Myocyte (in vitro differentiated cells): ENCODE measurements at regions not wholly inside any gene's neighbourhood (a gene's known extent, or its start where the extent isn't known, plus 50 kb on each side); places are given as distances from the start of the nearest gene placed in this dataset.

Experiments used
- DNase-seq: peaks from one replicate; pipeline ENCODE4 v3.0.0-alpha.2; 2012; ENCODE audit warnings: low read depth

DNA sequence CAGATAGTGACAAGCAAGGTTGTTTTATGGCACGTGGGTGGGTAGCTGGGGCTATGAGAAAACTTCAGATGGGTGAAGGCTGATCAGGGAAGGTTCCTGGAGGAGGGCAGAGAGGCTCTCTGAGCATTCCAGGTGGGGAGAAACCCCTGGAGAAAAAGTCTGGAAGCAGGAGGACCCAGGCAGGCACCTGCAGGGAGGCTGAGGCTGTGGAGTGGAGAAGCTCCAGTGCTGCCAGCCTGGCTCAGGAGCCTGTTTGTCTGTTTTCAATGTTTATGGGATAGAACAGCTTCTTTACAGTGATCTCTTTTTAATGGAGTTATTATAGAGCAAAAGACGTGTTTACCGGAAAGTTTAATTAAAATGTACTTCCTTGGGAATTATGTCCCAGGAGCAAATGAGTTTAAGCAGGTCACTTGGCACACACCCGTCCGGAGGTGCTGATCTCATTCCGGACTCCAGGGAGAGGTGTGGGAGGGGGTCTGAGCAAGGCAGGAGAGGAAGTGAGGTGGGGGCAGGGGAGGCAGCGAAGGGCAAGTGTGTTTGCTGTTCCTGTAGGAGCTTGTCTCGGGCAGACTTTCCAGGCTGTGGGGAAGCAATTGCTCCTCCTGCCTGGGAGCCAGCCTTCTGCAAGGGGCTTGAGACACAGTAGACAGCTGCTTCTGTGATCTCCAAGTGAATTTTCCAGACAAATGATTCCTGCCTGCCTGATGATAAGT is 239.5 kb downstream of the MYCN start:
- no peak for DNase-seq

DNA sequence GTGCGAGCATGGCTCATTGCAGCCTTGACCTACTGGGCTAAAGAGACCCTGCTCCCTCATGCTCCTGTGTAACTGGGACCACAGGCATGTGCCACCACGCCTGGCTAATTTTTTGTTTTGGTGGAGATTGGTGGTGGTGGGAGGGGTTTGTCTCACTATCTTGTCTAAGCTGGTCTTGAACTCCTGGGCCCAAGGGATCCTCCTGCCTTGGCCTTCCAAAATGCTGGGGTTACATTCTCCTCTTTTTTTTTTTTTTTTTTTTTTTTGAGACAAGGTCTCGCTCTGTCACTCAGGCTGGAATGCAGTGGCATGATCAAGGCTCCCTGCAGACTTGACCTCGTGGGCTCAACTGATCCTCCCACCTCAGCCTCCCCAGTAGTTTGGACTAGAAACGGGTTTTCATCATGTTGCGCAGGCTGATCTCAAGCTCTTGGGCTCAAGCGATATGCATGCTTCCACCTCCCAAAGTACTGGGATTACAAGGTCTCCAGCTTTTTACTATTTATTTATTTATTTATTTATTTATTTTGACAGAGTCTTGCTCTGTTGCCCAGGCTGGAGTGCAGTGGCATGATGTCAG is 238.3 kb downstream of the MYCN start:
- DNase-seq, result no peak

DNA sequence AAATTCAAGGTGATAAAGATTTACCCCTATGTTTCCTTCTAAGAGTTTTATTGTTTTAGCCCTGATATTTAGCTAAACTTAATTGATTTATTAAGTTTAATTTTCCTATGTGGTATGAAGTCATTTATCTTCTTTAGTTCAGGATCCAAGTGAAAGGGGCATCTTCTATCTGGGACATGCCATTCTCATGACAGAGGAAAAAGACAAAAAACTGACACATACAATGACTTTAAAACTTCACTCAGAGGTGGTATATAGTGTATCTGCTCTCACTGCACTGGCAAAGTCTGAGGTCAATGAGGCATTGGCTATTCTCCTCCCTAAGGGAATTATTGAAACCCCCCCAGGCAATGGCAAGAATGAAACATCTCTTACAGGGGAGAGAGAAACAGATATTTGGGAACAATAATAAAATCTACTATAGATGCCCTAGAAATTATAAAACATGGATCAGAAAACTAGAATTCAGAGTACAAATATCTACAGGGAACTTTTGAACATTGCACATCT is 237.4 kb downstream of the MYCN start:
- no peak for DNase-seq

DNA sequence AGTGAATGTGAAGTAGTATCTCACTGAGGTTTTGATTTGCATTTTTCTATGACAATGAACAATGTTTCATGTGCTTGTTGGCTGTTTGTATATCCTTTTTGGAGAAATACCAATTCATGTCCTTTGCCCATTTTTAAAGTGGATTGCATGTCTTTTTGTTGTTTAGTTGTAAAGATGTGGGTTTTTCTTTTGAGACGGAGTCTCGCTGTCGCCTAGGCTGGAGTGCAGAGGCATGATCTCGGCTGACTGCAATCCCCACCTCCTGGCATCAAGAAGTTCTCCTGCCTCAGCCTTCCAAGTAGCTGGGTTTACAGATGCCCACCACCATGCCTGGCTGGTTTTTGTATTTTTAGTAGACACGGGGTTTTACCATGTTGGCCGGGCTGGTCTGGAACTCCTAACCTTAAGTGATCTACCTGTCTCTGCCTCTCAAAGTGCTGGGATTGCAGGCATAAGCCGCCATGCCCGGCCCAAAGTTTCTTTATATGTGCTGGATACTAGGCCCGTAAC is 236.7 kb downstream of the MYCN start:
- DNase-seq, result no peak

DNA sequence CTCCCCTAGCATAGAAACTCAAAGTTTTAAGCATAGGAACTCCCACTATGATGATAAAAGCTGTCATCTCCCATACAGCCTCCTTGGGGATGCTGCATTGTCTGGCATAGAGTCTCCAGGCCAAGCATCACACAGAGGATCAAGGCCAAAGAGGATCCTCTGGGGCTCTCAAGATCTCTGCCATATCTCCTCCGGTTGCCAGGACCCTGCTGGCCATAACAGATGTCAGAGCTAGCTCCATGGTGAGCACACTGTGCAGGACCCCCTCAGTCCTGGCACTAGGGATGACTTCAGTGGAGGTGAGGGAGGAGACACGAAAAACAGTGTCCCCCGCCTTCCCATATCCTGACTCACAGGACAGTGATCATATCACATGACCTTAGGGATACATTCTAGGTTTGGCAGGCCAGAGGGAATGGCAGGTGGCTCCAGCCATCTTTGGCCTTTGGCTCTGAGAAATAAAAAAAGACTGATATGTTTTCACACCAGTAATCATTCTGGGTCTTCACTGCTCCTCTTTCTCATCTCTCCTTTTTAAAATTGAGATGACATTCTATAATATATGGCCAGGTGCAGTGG is 235.0 kb downstream of the MYCN start:
- DNase-seq, result no peak

DNA sequence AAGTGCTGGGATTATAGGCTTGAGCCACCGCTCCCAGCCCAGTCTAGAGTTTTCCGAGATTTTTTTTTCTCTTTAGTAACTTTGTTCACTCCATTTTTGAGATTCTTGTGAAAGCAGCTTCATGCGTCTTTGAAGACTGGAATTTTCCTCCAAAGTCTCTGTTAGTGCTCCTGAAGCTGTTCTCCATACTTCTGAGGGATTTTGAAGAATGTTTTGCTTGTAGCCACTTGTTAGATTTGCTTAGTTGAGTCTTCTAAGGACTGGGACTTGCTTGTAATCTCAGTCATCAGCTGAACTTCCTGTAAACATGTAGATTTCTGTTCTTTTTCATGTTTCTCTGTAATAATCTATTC is 234.3 kb downstream of the MYCN start:
- no peak for DNase-seq

DNA sequence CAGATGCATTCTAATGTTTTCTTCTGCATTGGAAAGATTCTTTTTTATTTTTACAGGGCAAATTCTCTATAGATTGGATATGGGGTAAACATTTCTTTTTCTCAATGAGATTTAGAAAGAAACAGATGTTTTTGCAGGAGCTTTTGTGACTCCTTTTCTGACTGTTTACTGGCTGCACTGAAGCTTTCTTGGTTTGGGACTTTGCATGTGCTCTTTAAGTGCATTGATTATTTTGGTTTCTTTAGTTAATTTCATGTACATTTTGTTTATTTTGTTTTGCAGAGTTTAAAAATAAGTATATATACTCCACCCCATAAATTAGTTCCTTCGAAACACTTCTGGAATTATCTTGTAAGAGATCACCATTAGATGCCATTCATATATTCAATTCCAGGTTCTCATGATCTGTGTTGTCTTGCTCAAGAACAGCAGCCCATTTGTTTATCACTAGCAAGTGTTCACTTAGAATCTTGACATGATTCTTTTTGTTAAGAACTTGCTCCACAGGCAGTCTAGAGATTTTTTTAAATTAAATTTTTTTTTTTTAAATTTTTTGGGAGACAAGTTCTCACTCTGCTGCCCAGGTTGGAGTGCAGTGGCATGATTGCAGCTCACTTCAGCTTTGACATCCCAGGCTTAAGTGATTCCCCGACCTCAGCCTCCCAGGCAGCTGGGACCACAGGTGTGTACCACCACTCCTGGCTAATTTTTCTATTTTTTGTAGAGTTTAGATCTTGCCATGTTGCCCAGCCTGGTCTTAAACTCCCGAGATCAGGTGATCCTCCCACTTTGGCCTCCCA is 233.7 kb downstream of the MYCN start:
- DNase-seq, result no peak

DNA sequence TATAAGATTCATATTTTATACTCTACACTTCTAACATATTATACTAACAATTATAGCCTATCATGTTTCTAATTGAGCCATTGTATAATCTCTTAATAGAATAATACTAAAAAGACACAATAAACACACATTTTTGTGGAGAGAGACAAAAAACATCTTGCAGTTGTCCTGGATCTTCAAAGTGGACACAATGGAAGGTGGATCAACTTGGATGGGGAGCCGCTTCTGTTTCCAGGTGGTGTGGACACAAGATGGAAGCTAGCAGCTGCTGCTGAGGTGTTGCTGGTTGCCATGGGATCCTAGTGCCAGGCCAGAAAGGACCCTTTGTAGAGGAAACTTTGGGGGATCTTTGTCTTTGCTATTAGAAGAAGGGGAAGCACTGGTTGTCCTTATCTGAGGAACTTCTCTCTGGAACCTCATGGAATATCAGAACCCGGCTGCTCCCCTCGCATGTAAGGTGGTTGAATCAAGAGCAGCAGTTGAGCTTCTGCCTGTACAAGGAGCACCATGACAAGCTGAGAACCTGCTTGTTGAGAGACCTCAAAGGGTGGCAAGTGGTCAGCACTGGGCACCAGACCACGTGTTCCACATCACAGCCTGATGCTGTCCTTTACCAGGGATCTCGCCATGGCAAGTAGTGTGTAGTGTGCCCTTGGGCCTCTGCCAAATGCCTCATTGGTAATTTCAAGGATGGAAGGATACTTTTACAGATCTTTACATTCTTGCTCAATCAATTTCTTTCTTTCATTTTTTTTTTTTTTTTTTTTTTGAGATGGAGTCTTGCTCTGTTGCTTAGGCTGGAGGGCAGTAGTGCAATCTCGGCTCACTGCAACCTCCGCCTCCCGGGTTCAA is 232.2 kb downstream of the MYCN start:
- DNase-seq, result no peak

DNA sequence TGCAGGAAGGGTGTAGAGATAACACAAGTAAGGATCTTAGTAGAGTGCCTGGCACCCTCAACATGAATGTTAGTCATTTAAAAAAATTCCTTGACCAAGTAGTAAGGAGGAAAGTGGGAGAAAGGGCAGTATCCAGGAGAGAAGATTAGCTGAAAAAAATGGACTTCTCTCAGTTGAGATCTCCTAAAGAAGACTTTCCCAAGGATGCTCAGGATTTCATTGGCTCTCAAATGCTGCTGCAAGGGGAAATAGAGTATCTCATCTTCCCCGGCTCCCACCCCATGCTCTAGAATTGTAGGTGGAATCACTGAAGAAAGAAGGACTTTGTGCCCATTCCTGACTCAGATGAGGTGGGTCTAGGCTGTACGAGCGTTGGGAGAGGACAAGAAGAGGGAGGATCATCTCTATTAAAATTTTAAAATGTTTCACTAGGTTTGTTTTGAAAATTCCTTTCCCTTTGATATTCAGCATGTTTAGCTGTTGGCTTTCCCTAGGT is 231.1 kb downstream of the MYCN start:
- no peak for DNase-seq

DNA sequence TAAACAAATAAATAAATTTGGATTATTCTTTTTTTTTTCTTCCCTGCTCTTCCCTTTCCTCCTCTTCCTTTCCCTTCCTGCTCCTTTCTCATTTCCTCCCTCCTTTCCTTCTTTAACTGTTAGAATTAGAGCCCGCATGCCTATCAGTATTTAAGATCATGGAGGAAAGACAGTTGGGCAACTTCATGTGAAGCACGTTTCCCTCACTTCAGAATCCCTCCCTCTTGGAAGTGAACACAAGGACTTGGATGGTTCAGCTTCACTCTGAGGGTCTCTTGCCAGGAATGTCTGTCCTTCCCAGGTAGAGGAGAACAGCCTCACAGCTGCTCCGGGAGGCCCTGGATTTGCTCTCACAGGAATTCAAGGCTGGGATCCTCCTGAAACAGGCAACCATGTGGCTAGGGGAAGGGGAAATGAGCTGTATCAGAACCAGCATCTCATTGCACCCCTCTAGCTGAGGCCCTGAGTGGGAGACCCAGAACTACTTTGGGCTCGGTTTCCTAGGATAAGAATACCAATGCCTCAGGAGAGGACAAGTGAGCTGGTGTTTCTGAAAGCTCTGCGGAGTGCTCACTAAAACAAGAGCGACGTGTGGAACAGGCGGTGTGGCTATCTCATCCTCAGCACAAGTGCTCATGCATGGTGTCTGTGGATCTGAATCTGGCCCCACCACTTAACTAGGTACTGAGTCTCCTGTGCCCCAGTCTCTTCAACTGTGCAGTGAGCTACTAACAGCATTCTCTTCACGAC is 230.5 kb downstream of the MYCN start:
- no peak for DNase-seq

DNA sequence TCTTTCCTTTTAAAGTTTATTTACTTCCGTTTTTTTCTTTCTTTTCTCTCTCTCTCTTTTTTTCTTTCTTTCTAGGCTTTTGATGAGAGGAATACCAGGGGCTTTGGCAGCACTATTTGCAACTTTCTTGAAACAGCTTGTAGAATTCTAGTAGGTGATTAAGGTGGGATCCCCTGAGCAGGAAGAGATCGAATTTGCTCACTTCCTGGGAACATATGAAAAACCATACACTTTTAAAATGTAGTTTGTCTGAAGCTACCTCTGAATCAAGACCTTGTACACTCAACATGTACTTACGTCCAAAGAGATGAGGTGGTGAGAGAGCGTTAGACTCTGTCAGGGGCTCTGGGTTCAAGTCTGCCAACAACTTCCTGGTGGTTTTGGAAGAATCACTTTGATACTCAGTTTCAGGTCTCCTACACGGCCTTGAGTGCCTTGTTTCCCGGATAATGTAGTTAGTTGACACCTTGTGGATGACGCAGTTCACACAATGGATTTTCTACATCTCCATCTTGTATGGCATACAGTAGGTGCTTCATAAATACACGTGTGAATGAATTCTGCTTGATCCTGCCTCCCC is 229.1 kb downstream of the MYCN start:
- DNase-seq, result no peak

DNA sequence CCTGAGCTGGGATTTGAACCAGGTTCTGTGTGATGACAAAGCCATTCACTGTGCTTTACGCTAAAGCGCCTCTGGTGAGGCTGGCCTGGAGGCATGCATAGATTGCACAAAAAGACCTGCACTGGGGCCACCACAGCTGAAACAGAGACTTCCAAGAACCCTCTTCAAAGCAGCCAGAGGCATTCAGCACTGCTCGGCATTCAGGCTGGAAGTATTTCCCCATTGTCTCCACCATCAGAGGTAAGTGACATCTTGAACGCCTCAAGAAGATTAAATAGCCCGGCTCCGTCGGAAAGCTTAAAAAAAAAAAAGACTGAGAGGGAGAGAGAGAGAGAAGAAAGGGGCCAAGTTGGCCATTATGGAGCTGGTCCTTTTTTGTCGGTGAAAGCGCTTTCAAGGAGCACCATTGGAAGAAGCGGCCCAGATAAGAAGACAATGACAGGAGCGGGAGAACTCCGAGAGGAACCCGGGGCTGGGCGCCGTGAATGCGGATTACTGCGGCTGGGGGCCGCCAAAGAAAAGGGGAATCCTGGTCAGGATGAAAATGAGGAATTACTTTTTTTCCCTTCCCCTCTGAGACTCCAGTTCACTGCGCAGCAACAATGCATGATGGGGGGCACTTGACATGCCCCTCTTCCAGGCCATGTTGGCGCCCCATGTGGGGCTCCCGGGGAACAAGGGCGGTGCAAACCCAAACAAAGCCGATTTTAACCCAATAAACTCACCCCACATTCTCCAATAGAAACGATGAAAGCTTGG is 228.3 kb downstream of the MYCN start:
- DNase-seq, result no peak

DNA sequence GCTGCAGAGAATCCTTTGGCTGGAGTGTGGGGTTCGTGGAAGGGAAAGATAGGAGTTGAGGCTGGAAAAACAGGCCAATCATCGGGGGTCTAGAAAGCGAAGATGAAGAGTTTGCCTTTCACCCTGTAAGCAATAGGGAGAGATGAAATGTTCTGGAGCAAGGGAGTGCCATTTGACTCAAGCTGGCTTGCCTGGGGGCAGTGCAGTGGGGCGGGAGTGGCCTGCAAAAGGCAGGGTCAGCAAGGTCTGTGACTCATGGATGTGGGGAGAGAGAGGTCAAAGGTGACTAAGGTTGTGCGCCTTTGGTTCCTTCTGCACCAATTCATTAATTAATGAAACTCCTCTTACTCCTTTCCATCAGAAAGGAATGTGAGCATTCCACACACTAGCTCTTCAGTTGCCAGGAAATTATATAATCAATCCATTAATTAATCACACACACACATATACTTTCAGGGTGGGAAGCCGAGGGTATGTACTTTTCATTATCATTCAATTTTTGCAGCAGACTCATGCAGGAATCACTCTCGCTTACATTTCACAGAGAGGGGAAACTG is 227.6 kb downstream of the MYCN start:
- no peak for DNase-seq

DNA sequence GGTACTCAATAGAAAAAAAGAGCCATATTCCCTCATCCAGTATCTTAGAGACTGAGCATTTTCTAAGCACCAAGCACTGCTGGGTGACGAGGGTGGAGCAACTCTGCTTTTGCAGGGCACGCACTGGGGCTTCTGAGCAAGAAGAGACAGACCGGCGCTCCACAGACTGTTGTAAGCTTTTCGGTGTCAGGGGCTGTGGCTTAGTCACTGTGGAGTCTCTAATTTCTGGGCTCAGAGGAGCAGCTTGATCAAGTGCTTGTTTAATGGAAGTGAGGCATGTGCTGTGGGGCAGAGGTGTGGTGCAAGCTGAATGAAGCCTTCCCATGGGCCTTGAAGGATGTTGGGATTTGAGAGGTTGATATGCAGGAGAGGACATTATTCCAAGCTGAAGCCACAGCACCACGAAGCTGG is 227.1 kb downstream of the MYCN start:
- DNase-seq, result no peak

DNA sequence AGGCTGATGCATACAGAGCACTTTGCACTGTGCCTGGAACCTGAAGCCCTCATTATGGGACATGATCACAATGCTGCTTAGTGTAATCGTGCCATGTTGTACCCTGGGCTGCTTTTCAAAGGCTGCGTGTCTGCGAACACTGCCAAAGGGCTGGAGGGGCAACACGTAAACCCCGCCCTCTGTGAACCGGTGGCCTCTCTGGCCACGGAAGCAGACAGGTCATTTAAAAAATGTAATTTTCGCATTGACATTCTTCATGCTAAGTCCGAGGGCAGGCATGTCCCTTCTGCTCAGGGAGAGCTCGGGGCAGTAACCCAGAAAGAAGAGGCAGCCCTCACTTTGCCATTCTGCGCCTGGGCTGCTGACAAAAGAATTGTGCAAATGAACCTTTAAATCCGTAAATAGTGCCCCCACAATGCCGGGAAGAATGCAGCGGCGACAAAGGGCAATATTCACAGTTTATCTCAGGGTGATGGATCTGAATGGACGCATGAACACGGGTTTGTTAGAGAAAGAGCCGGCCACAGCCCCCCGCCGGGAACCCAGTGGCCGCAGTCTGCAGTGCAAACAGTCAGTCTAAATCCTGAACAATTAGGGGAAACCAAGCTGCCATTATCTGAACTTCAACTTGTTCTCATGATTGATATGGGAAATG is 226.1 kb downstream of the MYCN start:
- no peak for DNase-seq

DNA sequence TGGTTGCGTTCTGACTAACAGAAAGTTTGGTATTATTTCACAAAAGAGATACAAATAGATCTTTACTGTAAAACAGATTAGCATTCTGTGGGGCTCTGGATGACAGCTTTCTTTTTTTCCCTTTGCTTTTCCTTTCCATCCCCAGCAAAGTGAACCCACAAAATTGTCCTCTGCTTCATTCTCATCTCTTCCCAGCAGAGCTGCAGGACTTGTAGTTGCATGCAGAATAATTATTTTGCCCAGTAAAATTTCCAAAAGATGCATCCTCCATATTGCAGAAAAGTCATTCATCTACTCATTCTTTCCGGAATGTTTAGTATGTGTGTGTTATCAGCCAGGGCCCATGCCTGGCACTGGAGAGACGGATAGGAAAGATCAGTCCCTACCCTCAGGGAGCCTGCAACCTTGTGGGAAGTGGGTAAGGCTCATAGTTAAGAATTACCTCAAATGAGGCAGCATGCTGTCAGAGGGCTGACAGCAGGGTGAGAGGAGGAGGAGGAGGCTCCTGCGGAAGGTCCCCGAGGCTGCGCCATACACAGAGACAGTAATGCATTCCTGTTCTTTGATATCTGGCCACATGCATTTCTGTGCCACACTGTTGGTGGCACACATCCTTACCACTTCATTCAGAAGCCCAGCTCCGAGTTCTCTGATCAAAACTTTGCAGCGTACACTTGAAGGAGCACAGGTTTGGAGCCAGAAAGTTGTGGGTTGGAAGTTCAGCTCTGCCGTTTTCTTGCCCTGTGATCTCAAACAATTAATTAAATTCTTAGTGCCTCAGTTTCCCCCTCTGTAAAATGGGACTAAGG is 225.4 kb downstream of the MYCN start:
- no peak for DNase-seq

DNA sequence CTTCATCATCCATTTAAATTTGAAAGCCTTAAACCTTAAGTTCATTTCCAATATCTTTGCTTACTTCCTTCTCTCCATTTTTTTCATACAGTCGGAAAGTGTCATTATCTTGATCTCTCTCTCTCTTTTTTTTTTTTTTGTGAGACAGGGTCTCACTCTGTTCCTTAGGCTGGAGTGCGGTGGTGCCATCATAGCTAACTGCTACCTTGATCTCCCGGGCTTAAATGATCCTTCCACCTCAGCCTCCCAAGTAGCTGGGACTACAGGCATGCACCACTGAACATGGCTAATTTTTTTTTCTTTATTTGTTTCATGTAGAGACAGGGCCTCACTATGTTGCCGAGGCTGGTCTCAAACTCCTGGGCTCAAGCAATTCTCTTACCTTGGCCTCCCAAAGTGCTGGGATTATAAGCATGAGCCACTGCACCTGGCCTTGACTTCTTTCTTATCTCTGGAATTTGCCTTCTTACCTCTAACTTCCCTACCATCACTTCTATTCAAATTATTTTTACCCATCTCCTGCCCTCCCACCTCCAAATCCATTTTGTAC is 222.2 kb downstream of the MYCN start:
- no peak for DNase-seq
